K562 (cell line): ENCODE measurements at regions not wholly inside any gene's neighbourhood (a gene's known extent, or its start where the extent isn't known, plus 50 kb on each side); places are given as distances from the start of the nearest gene placed in this dataset.

ENCODE experiments used
- CBX3 ChIP-seq, 2 experiments: IDR thresholded peaks; 1 replicate in 1 of 2; 2 replicates in 1 of 2; pipeline ENCODE4 v1.6.1; 2012; ENCODE audit warnings: inconsistent platforms in 2 of 2, low read length in 2 of 2, borderline replicate concordance in 1 of 2, control low read depth in 1 of 2
- ETS1 ChIP-seq: conservative IDR thresholded peaks from 2 replicates; pipeline ENCODE4 v1.6.1; 2011; ENCODE audit warnings: low read depth, mild to moderate bottlenecking, low read length; ENCODE audit not compliant: control insufficient read depth
- KHSRP ChIP-seq: fragments of 450-650 bp; IDR thresholded peaks from 2 replicates; pipeline ENCODE4 v1.6.1; 2017
- MCM2 ChIP-seq: fragments of 450-650 bp; IDR thresholded peaks from 2 replicates; pipeline ENCODE4 v1.6.1; 2017; ENCODE audit warnings: low read depth, mild to moderate bottlenecking
- MEF2D ChIP-seq: conservative IDR thresholded peaks from 2 replicates; pipeline ENCODE4 v1.6.1; 2016; ENCODE audit warnings: low read depth, missing genetic modification characterization, missing compliant biosample characterization
- MITF ChIP-seq: IDR thresholded peaks from 2 replicates; pipeline ENCODE4 v1.6.1; 2014; ENCODE audit warnings: antibody characterized with exemption
- POLR2AphosphoS2 ChIP-seq: IDR thresholded peaks from 2 replicates; pipeline ENCODE4 v1.6.1; 2012; ENCODE audit warnings: low read length, improper control_type of control experiment
- PURB ChIP-seq: sonication (generic); formaldehyde crosslinking; IDR thresholded peaks from 2 replicates; pipeline ENCODE4 v1.9.0; 2021; ENCODE audit warnings: low read depth, mild to moderate bottlenecking, missing genetic modification reagents
- RAD21 ChIP-seq, 2 experiments: fragments of 250-450 bp in 1 of 2; fragments of 450-650 bp in 1 of 2; sonication (Bioruptor Pico) in 1 of 2; formaldehyde crosslinking in 1 of 2; IDR thresholded peaks in 1 of 2; conservative IDR thresholded peaks in 1 of 2; 2 replicates each; pipeline versions ENCODE4 v1.4.0 to v1.8.0; 2020 to 2022; ENCODE audit warnings: mild to moderate bottlenecking in 2 of 2, moderate library complexity in 1 of 2
- RBM25 ChIP-seq: fragments of 200-400 bp; formaldehyde crosslinking; IDR thresholded peaks from 2 replicates; pipeline ENCODE4 v1.6.1; 2018; ENCODE audit warnings: low read length, low read depth, moderate library complexity; ENCODE audit not compliant: severe bottlenecking
- REST ChIP-seq, 2 experiments: fragments of 450-650 bp; formaldehyde crosslinking in 1 of 2; IDR thresholded peaks; 2 replicates each; pipeline versions ENCODE4 v1.4.0 to v1.6.1; 2014 to 2020; ENCODE audit warnings: mild to moderate bottlenecking in 2 of 2, borderline replicate concordance in 1 of 2, low read depth in 1 of 2
- TFAP4 ChIP-seq: sonication (generic); formaldehyde crosslinking; IDR thresholded peaks from 2 replicates; pipeline ENCODE4 v1.8.0; 2022; ENCODE audit warnings: missing genetic modification reagents, mild to moderate bottlenecking, moderate library complexity, borderline replicate concordance
- TOE1 ChIP-seq, 2 experiments: fragments of 450-650 bp in 1 of 2; sonication (generic) in 1 of 2; formaldehyde crosslinking in 1 of 2; IDR thresholded peaks; 2 replicates each; pipeline versions ENCODE4 v1.7.1 to v1.8.0; 2016 to 2022; ENCODE audit warnings: borderline replicate concordance in 2 of 2, mild to moderate bottlenecking in 2 of 2, antibody characterized with exemption in 1 of 2, inconsistent platforms in 1 of 2, low read depth in 1 of 2, missing genetic modification reagents in 1 of 2, moderate library complexity in 1 of 2
- ZKSCAN8 ChIP-seq: fragments of 200-800 bp; sonication (Bioruptor generic); IDR thresholded peaks from 2 replicates; pipeline ENCODE4 v1.6.1; 2016; ENCODE audit warnings: missing genetic modification characterization, missing compliant biosample characterization

- TF ChIP-seq RAD21 (CRISPR knock-in tag; conservative IDR thresholded peaks at IDR 0.05 in 1 of 2, IDR thresholded peaks at IDR 0.05 in 1 of 2): 0 out of 4 replicates have a peak, but pooled peaks of 1 of the 2 experiments have one; percentile 2
- TF ChIP-seq KHSRP: no peak
- TF ChIP-seq REST (IDR thresholded peaks at IDR 0.05; ENCODE audit: borderline replicate concordance): no peak; the same call in 1 of the 2 replicates
- TF ChIP-seq REST (CRISPR knock-in tag; IDR thresholded peaks at IDR 0.05; ENCODE audit: low read depth): no peak
- no peak for TF ChIP-seq MITF
- no peak for TF ChIP-seq PURB (CRISPR knock-in tag)
- TF ChIP-seq ZKSCAN8 (CRISPR knock-in tag): peak; percentile 97
- TF ChIP-seq CBX3 (IDR thresholded peaks at IDR 0.05; ENCODE audit: borderline replicate concordance in 1 of 2, low read length in 2 of 2): no peak
- no peak for TF ChIP-seq MCM2
- TF ChIP-seq ETS1: no peak
- TF ChIP-seq TOE1 (IDR thresholded peaks at IDR 0.05; ENCODE audit: borderline replicate concordance): no peak
- TF ChIP-seq TOE1 (CRISPR knock-in tag; IDR thresholded peaks at IDR 0.05; ENCODE audit: borderline replicate concordance, low read depth): no peak
- TF ChIP-seq MEF2D (tag): peak; percentile 98
- TF ChIP-seq POLR2AphosphoS2: no peak
- no peak for TF ChIP-seq RBM25
- no peak for TF ChIP-seq TFAP4 (CRISPR knock-in tag)
Observed at GRCh38 chr15:67900621-67901147, 60.8 kb upstream of the RNU6-1 start (continued).
